ENCODE measurements at regions not wholly inside any gene's neighbourhood (a gene's known extent, or its start where the extent isn't known, plus 50 kb on each side); places are given as distances from the start of the nearest gene placed in this dataset.

DNA sequence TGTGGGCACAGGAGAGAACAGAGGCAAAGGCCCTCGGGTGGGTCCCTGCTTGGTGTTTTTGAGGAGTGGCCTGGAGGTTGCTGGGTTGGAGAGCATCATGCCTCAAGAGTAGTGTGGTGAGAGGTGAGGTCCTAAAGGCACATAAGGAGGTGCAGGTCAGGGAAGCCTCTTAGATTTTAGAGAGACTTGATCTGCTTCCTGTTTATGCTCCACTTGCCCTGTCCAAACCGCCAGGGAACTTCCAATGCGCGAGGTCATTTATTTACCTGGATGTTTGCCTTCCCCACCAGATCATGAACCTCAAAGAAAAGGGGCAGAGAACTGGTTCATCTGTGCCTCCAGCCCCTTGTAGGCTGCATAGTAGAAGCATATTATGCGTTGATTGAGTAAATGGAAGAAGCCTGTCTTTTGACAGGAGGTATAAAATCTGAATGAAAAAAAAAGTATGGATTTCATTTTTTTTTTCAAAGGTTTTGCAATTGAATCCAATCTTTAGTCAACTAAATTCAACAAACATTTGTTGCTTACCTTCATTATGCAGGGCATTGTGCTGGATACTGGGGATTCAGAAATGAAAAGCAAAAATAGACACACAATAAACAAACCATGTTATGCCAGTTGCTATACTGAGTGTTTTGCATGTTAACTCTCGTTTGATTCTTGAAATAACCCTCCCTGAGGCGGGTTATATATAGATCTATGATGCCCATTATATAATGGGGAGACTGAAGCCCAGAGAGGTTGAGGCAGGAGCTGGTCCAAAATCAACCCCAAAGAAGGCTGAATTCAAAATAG is 485.2 kb downstream of the VRK1 start:
- Histone ChIP-seq H3K36me3 (ENCODE audit: low read depth) (no peaks in the 10 kb centered on the region), H3K27me3 (ENCODE audit: insufficient read depth, poor library complexity, severe bottlenecking) (peaks cover 36% of the 10 kb centered on the region), H3K27ac (ENCODE audit: poor library complexity, severe bottlenecking) (no peak overlapping the region), H3K9me3 (ENCODE audit: severe bottlenecking) (no peaks in the 10 kb centered on the region), H3K4me1 (ENCODE audit: insufficient read depth, poor library complexity, severe bottlenecking) (no peaks in the 10 kb centered on the region), H3K4me3 (ENCODE audit: severe bottlenecking) (no peak overlapping the region)
- DNase-seq (ENCODE audit: low spot score) = no peak
- TF ChIP-seq, protein P1, sequence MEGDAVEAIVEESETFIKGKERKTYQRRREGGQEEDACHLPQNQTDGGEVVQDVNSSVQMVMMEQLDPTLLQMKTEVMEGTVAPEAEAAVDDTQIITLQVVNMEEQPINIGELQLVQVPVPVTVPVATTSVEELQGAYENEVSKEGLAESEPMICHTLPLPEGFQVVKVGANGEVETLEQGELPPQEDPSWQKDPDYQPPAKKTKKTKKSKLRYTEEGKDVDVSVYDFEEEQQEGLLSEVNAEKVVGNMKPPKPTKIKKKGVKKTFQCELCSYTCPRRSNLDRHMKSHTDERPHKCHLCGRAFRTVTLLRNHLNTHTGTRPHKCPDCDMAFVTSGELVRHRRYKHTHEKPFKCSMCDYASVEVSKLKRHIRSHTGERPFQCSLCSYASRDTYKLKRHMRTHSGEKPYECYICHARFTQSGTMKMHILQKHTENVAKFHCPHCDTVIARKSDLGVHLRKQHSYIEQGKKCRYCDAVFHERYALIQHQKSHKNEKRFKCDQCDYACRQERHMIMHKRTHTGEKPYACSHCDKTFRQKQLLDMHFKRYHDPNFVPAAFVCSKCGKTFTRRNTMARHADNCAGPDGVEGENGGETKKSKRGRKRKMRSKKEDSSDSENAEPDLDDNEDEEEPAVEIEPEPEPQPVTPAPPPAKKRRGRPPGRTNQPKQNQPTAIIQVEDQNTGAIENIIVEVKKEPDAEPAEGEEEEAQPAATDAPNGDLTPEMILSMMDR (IDR thresholded peaks at IDR 0.05; ENCODE audit: poor library complexity, severe bottlenecking) = no peak
- no peak for ATAC-seq (ENCODE audit: low read depth)

- no peak overlapping the region for H3K4me3 ChIP-seq (ENCODE audit: severe bottlenecking)
- H3K36me3 ChIP-seq (ENCODE audit: low read depth) = no peaks in the 10 kb centered on the region
- H3K4me1 ChIP-seq (ENCODE audit: insufficient read depth, poor library complexity, severe bottlenecking) = no peaks in the 10 kb centered on the region
- ATAC-seq (ENCODE audit: low read depth) = no peak
- TF ChIP-seq, protein P1 (IDR thresholded peaks at IDR 0.05; ENCODE audit: poor library complexity, severe bottlenecking) = no peak
- H3K27ac ChIP-seq (ENCODE audit: poor library complexity, severe bottlenecking) = no peak overlapping the region
- no peaks in the 10 kb centered on the region for H3K9me3 ChIP-seq (ENCODE audit: severe bottlenecking)
- no peak for DNase-seq (ENCODE audit: low spot score)
- H3K27me3 ChIP-seq (ENCODE audit: insufficient read depth, poor library complexity, severe bottlenecking) = peaks cover 36% of the 10 kb centered on the region
These were observed 485.8 kb downstream of the VRK1 start for GRCh38 chr14:97283005-97283403.

DNA sequence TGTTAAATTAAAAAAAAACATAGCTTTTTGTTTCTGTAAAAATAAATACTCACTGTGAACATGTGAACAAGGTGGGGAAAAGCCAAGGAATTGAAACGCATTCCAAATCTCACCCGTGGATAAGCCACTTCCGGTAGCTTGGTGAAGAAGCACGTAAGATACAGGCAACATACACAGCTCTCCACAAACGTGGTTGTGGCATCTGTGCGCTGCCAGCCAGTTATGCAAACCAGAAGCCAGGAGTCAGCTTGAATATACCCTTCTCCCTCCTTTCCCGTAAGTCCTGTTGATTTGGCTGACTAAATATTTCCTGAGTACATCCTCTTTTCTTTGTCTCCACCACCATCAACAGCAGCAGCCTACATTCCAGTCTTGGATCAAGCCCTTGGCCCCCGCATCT is 486.2 kb downstream of the VRK1 start:
- Histone ChIP-seq H3K4me3 (ENCODE audit: severe bottlenecking) (no peak overlapping the region), H3K36me3 (ENCODE audit: low read depth) (no peaks in the 10 kb centered on the region), H3K27ac (ENCODE audit: poor library complexity, severe bottlenecking) (no peak overlapping the region), H3K4me1 (ENCODE audit: insufficient read depth, poor library complexity, severe bottlenecking) (no peaks in the 10 kb centered on the region), H3K27me3 (ENCODE audit: insufficient read depth, poor library complexity, severe bottlenecking) (peaks cover 31% of the 10 kb centered on the region), H3K9me3 (ENCODE audit: severe bottlenecking) (no peaks in the 10 kb centered on the region)
- TF ChIP-seq, protein P1 (IDR thresholded peaks at IDR 0.05; ENCODE audit: poor library complexity, severe bottlenecking) = no peak
- DNase-seq (ENCODE audit: low spot score) = no peak
- no peak for ATAC-seq (ENCODE audit: low read depth)

GRCh38 chr14:97283841-97284240 is 486.7 kb downstream of the VRK1 start:
- Histone ChIP-seq H3K9me3 (ENCODE audit: severe bottlenecking) (no peaks in the 10 kb centered on the region), H3K4me3 (ENCODE audit: severe bottlenecking) (no peak overlapping the region), H3K27ac (ENCODE audit: poor library complexity, severe bottlenecking) (no peak overlapping the region), H3K36me3 (ENCODE audit: low read depth) (no peaks in the 10 kb centered on the region), H3K4me1 (ENCODE audit: insufficient read depth, poor library complexity, severe bottlenecking) (no peaks in the 10 kb centered on the region), H3K27me3 (ENCODE audit: insufficient read depth, poor library complexity, severe bottlenecking) (peaks cover 27% of the 10 kb centered on the region)
- ATAC-seq (ENCODE audit: low read depth) (no peak), DNase-seq (ENCODE audit: low spot score) (no peak)
- TF ChIP-seq, protein P1 (IDR thresholded peaks at IDR 0.05; ENCODE audit: poor library complexity, severe bottlenecking) = no peak

DNA sequence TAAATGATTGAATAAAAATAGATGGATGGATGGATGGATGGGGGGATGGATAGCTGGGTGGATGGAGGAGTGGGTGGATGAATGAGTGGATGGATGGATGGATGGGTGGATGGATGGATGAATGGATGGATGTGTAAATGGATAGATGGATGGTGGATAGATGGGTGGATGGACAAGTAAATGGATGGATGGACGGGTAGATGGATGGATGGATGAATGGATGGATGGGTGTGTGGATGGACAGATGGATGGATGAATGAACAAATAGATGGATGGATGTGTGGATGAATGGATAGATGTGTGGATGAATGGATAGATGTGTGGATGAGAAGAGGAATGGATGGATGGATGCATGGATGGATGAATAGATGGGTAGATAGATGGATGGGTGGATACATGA is 490.8 kb downstream of the VRK1 start:
- ATAC-seq (ENCODE audit: low read depth) = no peak
- TF ChIP-seq, protein P1 (IDR thresholded peaks at IDR 0.05; ENCODE audit: poor library complexity, severe bottlenecking) = no peak

More for the DNA sequence above, 490.8 kb downstream of the VRK1 start:
- Histone ChIP-seq H3K27me3 (ENCODE audit: insufficient read depth, poor library complexity, severe bottlenecking) (peaks cover 59% of the 10 kb centered on the region), H3K4me1 (ENCODE audit: insufficient read depth, poor library complexity, severe bottlenecking) (no peaks in the 10 kb centered on the region), H3K27ac (ENCODE audit: poor library complexity, severe bottlenecking) (no peak overlapping the region), H3K9me3 (ENCODE audit: severe bottlenecking) (no peaks in the 10 kb centered on the region), H3K4me3 (ENCODE audit: severe bottlenecking) (no peak overlapping the region), H3K36me3 (ENCODE audit: low read depth) (no peaks in the 10 kb centered on the region)
- DNase-seq (ENCODE audit: low spot score) = no peak

All from RWPE2 (cell line).